AML-193 (cell line): ENCODE measurements at regions not wholly inside any gene's neighbourhood (a gene's known extent, or its start where the extent isn't known, plus 50 kb on each side); places are given as distances from the start of the nearest gene placed in this dataset.
"Not testable (repeated sequence)": the region's sequence is repeated elsewhere in the genome, so short reads cannot be mapped to it uniquely, and the experiment has no call there.

Experiments used
- DNase-seq, 2 experiments: peaks; one replicate each; lab custom pipeline; 2025; lab: John Stamatoyannopoulos, UW

DNA sequence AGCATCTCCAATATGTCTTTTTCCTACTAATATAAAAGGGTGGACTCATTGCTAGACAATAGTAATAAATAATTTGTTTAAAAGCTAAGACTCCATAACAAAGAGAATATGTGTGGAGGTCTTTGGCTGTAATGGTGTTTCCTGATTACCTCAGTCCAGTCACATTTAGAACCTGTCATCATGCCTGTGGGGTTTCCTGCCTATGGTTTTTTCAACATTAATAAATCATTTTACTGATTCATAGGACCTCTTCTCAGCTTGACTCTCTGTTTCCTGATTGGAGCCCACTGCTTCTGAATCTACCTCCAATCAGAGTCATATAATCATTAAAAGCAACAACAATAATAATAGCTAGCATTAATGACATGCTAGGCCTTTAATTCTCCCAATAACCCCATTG lies 52.4 kb upstream of the GNAI1 start:
- DNase-seq = no peak

DNA sequence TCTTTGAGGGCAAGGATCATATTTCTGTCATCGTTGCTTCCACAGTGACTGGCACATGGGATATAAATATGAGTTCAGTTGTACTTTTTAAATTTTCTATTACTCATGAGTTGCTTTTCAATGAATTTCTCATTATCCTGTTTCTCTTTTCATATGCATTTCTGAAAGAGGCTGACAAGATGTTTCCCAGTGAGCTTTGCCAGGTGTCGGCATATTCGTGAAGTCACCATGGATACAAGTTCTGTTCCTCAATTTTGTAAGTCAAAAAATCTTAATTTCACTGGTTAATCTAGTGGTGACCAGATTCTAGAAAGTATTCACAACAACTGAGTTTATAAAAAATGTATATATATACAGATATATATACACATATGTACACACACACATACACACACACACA lies 55.7 kb upstream of the GNAI1 start:
- DNase-seq = no peak

DNA sequence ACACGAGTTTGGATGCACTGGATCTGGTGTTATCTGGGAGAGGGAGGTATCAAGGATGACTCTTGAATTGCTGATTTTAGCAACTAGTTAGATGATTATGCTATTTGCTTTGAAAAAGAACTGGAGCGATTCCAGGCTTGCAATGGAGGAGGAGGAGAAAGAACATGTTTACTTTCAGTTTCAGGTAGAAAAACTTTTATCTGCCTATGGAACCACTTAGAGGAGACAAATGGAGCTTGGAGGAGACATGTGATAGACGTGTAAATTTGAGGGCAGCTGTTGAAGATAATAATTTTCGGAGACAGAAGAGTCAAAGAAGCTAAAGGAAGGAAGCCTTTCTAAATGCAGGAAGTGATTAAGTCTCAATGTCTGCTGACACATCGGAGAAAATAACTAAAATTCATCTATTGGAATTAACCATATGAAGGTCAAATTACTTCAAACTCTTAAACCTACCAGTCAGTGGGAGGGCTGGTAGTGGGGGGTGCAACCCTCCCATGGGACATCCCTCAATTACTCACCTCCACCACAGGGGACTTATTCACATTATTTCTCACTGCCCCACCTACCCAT lies 56.4 kb upstream of the GNAI1 start:
- peak in 1 of 2 experiments; percentile 1 for DNase-seq

DNA sequence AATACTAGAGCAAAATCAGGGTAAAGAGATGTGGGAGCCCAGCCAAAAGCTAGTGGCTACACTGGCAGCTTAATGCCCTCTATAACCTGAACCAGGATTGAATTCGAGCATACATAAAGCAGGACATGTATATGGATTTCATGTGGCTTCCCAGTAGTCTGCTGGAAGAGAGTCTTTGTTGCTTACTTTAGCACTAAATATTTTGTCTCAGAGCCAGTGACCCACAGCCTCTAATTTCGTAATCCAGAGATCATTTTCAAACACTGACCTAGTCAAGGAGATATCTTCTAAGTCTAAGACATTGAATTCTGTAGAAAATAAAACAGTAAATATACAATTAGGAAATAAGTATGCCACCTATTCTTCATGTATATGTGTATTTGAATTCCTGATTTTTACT lies 64.2 kb upstream of the GNAI1 start:
- no peak for DNase-seq

DNA sequence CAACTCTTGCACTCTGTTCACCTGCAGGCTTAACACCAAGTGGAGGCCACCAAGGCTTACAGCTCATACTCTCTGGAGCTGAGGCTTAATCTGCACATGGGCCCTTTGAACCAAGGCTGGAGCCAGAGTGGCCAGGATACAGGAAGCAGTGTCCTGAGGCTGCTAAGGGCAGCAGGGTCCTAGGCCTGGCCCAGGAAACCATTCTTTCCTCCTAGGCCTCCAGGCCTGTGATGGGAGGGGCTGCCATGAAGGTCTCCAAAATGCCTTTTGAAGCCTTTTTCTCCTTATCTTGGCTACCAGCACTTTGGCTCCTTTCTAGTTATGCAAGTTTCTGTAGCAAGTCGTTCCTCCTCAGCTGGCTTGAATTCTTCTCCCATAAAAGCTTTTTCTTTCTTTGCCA lies 68.0 kb upstream of the GNAI1 start:
- no peak for DNase-seq

DNA sequence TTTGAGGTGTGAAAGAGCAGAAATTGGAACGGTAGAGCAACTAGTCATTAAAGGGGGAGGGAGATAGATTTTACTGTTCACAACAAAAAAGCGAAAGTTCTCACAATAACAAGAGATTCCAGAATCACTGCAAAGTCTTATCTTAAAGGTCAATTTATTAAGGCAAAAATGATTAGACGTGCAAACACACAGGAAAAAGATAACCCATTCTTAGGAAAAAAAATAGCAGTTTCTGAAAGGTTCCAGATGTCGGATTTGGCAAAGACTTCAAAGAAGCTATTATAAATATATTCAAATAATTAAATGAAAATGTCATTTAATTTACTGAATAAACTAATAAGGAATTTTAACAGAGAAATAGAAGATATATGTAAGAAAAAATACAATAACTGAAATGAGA lies 70.8 kb upstream of the GNAI1 start:
- DNase-seq = no peak

DNA sequence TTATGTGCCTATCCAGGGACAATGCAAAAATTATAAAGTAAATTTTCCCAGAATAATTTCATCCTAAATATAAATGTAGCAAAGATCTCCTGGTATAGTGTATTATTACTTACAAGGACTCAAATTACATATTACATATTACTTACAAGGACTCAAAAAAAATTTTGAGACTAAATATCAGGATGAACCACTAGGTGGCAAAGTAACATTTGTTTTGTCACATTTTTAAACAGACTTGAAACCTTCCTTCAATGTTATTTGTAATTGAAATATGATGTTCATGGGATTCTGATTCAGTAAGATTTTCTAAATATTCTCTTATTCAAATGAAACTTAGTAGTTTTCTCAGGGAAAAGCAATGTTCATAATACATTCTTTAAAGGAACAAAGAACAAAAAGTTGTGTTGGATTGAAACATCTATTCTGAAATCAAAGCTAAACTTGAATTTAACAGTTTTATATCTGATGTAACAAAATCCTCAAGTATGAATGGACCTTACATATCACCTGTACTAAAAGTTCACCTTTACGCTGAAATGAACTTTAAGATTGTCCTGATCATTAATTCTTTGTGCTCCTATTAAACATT lies 74.3 kb upstream of the GNAI1 start:
- DNase-seq = peak; percentile 14 to 32

DNA sequence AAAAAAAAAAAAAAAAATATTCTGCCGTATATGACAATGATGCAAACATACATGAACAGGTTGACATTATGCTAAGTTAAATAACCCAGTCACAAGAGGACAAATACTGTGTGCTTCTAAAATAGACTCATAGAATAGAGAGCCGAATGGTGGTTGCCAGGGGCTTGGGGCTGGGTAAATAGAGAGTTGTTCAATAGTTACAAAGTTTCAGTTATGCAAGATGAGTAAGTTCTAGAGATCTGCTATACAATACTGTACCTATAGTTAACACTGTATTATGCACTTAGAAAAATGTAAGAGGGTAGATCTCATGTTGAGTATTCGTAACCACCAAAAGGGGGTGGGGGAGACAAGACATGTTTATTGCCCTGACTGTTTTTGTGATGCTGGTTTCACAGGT lies 77.1 kb upstream of the GNAI1 start:
- DNase-seq = no peak

DNA sequence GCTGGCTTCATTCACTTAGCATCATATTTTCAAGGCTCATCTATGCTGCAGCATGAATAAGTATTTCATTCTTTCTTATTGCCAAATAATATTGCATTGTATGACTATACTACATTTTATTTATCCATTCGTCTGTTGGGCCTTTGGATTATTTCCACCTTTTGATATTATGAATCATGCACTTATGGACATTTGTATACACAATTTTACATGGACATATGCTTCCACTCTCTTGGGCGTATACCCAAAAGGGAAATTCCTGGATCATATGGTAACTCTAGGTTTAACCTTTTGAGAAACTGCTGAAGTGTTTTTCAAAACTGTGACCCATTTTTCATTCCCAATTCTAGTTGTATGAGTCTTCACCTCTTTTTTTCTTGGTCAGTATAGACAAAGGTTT lies 80.3 kb upstream of the GNAI1 start:
- no peak for DNase-seq

DNA sequence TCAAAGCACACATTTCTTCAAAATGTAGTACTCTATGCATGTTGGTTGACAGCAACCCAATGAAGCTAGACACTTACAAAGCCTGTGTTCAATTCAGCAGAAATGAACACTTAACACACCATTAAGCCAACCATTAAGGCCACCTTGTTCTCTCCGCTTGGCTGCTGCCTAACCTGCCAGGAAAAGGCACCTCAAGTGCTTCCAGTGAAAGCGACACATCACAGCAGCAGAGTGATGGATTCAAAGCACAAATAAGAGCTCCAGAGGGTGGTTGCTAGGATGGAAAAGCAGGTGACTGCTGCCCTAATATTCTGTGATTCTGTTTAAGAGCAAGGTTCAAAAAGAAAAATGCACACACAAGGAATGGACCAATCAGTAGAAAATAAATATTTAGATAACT lies 81.5 kb upstream of the GNAI1 start:
- no peak for DNase-seq

DNA sequence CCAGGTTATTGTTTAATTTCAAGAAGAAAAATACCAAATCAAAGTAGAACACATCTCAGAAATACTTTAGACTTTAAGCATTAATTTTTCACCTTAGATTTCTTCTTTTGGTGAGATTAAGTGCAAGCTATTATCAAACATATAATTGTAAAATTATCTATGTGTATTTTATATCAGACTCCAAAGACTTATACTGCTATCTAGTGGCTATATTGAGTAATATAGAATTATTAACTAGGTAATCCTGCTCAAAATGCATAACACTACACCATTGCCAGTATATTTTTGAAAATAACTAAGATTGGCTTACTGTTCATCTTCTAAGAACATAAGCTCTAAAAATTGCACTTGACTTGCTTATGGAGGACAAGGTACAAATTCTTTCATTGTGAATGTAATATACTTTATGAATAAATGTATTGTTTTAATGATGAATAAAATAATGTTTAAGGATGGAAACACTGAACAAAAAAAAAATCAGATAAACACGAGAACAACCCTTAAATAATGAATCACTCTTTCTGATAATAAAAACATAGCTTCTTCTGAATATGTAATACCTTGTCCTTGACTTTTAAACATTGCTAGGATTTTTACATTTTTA lies 86.7 kb upstream of the GNAI1 start:
- peak; percentile 1 to 14 for DNase-seq

DNA sequence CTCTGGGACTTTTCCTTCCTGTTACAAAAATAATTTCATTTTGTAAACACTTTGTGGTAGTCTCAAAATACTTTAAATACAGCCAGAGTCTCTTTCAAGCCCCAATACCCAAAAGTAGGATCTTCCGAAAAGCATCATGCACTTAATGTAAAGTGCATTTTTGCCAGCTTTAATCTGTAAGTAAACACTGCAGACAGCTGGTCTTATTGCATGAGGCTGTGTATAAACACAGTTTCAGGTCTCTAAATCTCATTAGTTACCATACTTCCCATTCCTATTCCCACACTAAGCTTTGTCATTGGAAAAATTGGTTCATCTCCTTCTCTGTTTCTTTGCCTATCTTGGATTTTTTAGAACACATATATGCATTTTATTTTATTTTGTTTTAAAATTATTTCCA lies 87.6 kb upstream of the GNAI1 start:
- DNase-seq = no peak

DNA sequence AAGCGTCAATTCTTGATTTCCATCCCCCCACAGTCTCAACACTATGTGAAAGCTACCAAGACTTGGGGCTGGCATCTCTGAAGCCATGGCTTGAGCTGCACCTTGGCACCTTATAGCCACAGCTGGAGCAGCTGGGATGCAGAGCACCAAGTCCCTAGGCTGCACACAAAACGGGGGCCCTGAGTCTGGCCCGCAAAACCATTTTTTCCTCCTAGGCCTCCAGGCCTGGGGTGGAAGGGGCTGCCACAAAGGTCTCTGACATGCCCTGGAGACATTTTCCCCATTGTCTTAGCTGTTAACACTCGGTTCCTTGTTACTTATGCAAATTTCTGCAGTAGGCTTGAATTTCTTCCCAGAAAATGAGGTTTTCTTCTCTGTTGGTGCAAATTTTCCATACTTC lies 89.8 kb upstream of the GNAI1 start:
- DNase-seq = no peak

DNA sequence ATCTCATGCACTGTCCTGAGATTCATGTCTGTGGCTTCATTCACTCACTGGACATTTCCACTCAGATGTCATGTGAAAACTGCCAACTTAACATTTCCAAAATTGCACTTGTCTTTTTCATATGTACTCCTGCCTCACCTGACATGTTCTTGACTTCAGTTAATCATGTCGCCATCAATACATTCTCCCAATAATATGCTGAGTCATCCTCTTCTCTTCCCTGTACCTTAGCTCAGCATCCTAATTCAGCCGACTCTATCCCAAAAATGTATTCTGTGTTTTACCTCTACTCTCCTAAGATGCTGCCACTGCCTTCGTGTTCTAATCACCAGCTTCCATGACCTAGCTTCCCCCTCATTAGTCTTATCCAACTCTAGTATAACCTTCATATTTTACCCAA lies 93.9 kb upstream of the GNAI1 start:
- DNase-seq = no peak

DNA sequence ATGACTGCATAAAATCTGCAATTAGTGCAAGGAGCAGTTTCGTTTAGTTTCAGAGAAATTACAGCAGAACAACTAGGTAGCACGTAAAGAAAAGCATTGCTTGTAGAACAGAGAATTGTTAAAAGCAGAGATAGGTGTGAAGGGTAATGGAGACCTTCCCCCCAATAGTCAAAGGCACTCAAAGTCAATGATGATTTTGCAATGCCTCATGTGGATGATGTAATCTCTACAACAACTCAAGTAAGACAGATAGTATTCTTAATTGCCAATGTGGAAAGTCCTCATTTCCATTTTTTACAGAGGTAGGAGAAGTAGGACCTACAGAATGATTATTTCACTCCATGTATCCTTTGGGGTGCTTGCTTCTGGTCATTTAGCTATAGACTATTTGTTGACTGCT lies 94.3 kb upstream of the GNAI1 start:
- DNase-seq = no peak

DNA sequence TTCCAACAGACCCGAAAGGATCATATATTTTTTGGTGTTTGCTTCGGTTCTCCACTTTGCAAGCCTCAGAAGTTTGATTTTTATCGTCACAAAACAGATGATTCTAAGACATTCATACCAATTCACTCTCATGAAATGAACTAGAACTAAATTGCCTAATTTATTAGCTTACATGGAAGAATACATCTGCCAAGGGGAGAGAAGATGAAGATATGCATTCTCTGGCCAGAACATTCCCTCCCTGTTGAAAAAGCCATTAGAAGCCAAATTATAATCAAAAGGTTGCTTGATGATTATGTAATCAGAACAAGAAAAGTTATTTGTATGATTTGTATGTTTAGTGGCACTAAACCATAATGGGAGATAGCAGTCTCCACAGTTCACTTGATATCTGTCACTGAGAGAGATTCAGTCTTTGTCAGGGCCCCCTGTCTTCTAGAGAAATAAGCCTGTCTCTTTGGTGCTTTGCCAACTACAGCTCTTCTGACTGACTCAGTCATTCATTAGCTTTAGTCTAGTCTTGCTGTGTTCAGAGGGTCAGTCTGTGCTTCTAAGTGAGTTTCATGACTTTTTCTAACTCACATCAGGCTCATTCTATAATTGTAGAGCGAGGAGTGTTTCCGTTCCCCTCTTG lies 95.3 kb upstream of the GNAI1 start:
- no peak for DNase-seq

DNA sequence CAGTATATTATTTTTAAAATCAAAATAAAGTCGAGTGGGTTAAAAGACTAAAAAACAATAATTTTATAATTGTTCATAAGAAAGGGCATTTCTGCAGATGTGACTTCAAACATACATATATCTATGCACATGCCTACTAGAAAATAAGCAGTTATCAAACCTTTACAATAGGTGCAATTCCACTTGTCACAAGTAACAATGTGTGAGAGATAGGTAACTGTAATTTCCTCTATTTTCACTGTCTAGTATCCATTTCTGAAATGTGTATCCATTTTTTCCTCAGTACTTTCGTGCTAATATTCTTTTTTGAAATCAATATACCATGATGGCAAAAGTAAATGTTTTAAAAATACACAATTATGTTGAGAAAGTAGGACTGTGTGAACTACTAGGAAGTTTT lies 96.9 kb upstream of the GNAI1 start:
- DNase-seq = no peak

DNA sequence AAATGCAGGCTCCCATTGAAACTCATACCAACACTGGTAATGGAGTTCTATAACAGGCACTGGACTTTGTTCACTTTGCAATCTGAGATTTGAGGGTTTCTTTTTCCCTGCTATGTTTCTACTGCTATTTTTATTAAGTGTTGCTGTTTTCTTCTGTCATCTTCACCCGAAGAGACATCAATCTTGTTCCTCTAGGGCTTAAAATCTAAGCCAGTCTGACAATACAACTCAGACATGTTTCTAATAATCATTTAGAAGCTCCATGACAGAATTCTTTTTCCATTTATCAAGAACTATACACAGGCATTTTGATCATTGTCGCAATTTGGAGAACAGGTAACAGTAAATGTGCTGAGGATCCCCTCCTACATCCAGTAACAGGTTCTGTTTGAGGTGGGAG lies 98.5 kb upstream of the GNAI1 start:
- DNase-seq = no peak

DNA sequence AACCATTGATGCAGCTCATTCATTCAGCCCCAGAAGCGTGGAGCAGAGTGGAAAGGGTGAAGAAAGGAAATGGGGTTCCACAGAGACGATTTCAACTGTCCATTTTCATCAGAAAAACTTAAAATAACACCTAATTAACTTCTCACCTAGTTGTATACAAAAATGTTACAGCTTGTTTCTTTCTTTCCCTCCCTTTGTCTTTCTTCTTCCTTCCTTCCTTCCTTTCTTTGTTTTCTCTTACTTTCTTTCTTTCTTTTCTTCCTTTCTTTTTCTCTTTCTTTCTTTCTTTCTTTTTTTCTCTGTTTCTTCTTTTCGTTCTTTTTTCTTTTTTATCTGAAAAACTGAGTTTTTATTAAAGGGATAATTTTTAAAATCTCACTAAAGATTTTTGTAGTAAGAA lies 105.9 kb upstream of the GNAI1 start:
- no peak for DNase-seq

DNA sequence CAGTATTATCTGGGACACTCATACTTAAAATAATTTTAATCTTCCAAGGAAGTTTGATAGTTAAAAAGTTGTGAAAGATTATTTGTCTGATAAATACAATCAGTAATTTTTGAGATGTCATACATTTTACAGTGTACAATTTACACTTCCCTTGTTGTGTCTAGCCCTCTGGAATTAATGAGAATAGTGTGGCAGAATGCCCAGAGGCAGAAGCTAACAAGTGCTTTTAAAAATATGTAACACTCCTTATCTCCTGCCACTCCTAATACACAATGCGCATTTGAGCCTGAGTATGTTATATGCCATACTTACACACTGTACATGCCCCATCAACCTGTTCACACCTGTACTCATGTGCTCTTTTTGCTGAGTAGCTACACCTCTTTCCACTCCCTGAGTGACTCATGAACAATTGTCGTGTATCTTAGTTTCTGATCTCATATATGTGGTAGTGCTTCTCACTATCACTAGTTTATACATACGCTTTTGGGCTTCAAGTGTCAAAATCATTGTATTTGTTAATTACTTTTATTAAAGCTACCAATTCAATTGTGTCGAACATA lies 106.9 kb upstream of the GNAI1 start:
- no peak for DNase-seq

DNA sequence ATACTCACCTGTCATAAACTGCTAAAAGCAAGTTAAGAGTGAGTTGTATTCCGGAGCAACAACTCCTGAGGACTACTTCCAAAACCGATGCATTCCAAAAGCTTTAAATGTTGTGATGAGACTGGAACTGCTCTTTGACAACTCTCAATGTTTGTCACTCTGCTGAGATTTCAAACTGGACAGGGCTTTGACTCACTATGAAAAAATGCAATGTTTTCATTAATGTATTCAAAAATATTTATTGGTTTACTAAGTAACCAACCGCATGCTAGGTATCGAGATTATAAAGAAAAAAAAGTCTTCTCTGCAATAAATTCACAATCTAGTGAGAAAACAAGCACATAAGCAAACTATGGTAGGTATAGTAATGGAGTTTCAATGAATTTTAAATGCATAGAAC lies 107.9 kb upstream of the GNAI1 start:
- no peak for DNase-seq

DNA sequence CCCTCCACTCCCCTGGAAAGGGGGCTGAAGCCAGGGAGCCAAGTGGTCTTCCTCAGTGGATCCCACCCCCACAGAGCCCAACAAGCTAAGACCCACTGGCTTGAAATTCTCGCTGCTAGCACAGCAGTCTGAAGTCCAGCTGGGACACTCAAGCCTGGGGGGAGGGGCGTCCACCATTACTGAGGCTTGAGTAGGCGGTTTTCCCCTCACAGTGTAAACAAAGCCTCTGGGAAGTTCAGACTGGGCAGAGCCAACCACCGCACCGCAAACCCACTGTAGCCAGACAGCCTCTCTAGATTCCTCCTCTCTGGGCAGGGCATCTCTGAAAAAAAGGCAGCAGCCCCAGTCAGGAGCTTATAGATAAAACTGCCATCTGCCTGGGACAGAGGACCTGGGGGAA lies 114.4 kb upstream of the GNAI1 start:
- not testable (repeated sequence) for DNase-seq

DNA sequence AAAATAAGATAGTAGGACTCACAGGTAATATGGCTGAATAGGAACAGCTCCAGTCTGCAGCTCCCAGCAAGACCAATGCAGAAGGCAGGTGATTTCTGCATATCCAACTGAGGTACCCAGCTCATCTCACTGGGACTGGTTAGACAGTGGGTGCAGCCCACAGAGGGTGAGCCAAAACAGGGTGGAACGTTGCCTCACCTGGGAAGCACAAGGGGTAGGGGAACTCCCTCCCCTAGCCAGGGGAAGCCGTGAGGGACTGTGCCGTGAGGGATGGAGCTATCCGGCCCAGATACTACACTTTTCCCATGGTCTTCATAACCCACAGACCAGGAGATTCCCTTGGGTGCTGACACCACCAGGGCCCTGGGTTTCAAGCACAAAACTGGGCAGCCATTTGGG lies 114.8 kb upstream of the GNAI1 start:
- DNase-seq = not testable (repeated sequence)
